SK-N-SH (cell line): ENCODE measurements at regions not wholly inside any gene's neighbourhood (a gene's known extent, or its start where the extent isn't known, plus 50 kb on each side); places are given as distances from the start of the nearest gene placed in this dataset.

Source experiments
- CTCF ChIA-PET: fragments of 300-600, 350-600 bp; formaldehyde crosslinking; extraction: SDS; loops from one replicate; lab custom pipeline; 2021; lab: Yijun Ruan, JAX
- POLR2A ChIA-PET: fragments of 350-600 bp; sonication (Branson Sonifier 250); formaldehyde crosslinking; extraction: SDS; loops from one replicate; lab custom pipeline; 2020; ENCODE audit warnings: antibody characterized with exemption, inconsistent platforms; lab: Yijun Ruan, JAX
- DNase-seq: peaks from one replicate; pipeline ENCODE4 v3.0.0; 2012
- H2AFZ ChIP-seq: fragments of 200-600 bp; sonication (generic); 2 replicates; pipeline ENCODE4 v1.8.1; 2016; ENCODE audit warnings: antibody characterized with exemption, mild to moderate bottlenecking, low read depth
- H3F3A ChIP-seq: fragments of 200-600 bp; sonication (generic); replicated peaks from 2 replicates; pipeline ENCODE3; 2016; ENCODE audit warnings: antibody characterized with exemption, mild to moderate bottlenecking; ENCODE audit not compliant: insufficient read depth
- H3K27ac ChIP-seq, 2 experiments: fragments of 200-500 bp in 1 of 2; fragments of 200-600 bp in 1 of 2; sonication (Bioruptor generic) in 1 of 2; sonication (generic), shearing (Covaris generic) in 1 of 2; 2 replicates each; pipeline versions ENCODE4 v1.5.1 to v1.6.1; 2014 to 2016; ENCODE audit warnings: low read depth in 2 of 2, inconsistent platforms in 1 of 2, low read length in 1 of 2, mild to moderate bottlenecking in 1 of 2, mixed read lengths in 1 of 2
- H3K27me3 ChIP-seq: fragments of 200-600 bp; sonication (generic), shearing (Covaris generic); 2 replicates; pipeline ENCODE4 v1.6.1; 2016; ENCODE audit warnings: mixed run types; ENCODE audit not compliant: insufficient read depth
- H3K36me3 ChIP-seq, 2 experiments: fragments of 200-500 bp in 1 of 2; fragments of 200-600 bp in 1 of 2; sonication (Bioruptor generic) in 1 of 2; sonication (generic) in 1 of 2; replicated peaks in 1 of 2; 2 replicates each; pipeline versions ENCODE3 to v1.5.1; 2014 to 2016; ENCODE audit warnings: low read length in 1 of 2, mild to moderate bottlenecking in 1 of 2; ENCODE audit not compliant: insufficient read depth in 2 of 2, control insufficient read depth in 1 of 2
- H3K4me1 ChIP-seq, 2 experiments: fragments of 200-500 bp in 1 of 2; fragments of 200-600 bp in 1 of 2; sonication (Bioruptor generic) in 1 of 2; sonication (generic), shearing (Covaris generic) in 1 of 2; 2 replicates each; pipeline versions ENCODE4 v1.5.1 to v1.6.1; 2014 to 2016; ENCODE audit warnings: low read depth in 1 of 2, low read length in 1 of 2, mixed run types in 1 of 2; ENCODE audit not compliant: insufficient read depth in 2 of 2, control insufficient read depth in 1 of 2
- H3K4me2 ChIP-seq: fragments of 200-600 bp; sonication (generic), shearing (Covaris generic); 2 replicates; pipeline ENCODE4 v1.6.1; 2017; ENCODE audit warnings: mixed run types
- H3K4me3 ChIP-seq, 2 experiments: fragments of 200-500 bp in 1 of 2; fragments of 200-600 bp in 1 of 2; sonication (Bioruptor generic) in 1 of 2; sonication (generic), shearing (Covaris generic) in 1 of 2; 2 replicates each; pipeline versions ENCODE4 v1.5.1 to v1.8.1; 2014 to 2016; ENCODE audit warnings: low read depth in 2 of 2, inconsistent platforms in 1 of 2, low read length in 1 of 2, mild to moderate bottlenecking in 1 of 2, mixed read lengths in 1 of 2, moderate library complexity in 1 of 2
- H3K79me2 ChIP-seq: fragments of 200-600 bp; sonication (generic); 2 replicates; pipeline ENCODE4 v1.8.1; 2017; ENCODE audit warnings: mild to moderate bottlenecking; ENCODE audit not compliant: insufficient read depth
- H3K9ac ChIP-seq: fragments of 200-600 bp; sonication (generic); 2 replicates; pipeline ENCODE4 v1.6.1; 2017; ENCODE audit warnings: mixed run types
- H3K9me2 ChIP-seq: fragments of 200-600 bp; sonication (generic); 2 replicates; pipeline ENCODE4 v1.6.1; 2017; ENCODE audit warnings: mixed run types
- H3K9me3 ChIP-seq: fragments of 200-600 bp; sonication (generic); 2 replicates; pipeline ENCODE4 v1.6.1; 2017; ENCODE audit warnings: mixed run types, mild to moderate bottlenecking, moderate library complexity
- H4K20me1 ChIP-seq: fragments of 200-600 bp; sonication (generic); 2 replicates; pipeline ENCODE4 v1.6.1; 2017; ENCODE audit warnings: mild to moderate bottlenecking, mixed run types; ENCODE audit not compliant: insufficient read depth
- CHD2 ChIP-seq: fragments of 150-350 bp; IDR thresholded peaks from 2 replicates; pipeline ENCODE4 v1.6.1; 2018; ENCODE audit warnings: low read length; ENCODE audit not compliant: partially characterized antibody
- ELF1 ChIP-seq: IDR thresholded peaks from 2 replicates; pipeline ENCODE4 v1.4.0; 2012
- FOSL2 ChIP-seq: IDR thresholded peaks from 2 replicates; pipeline ENCODE4 v1.4.0; 2012; ENCODE audit warnings: low read depth, mild to moderate bottlenecking, moderate library complexity, borderline replicate concordance
- FOXJ3 ChIP-seq: sonication (generic); formaldehyde crosslinking; IDR thresholded peaks from 2 replicates; pipeline ENCODE4 v1.5.1; 2020; ENCODE audit warnings: mild to moderate bottlenecking, missing genetic modification reagents
- GATA2 ChIP-seq: sonication (generic); formaldehyde crosslinking; IDR thresholded peaks from 2 replicates; pipeline ENCODE4 v1.5.0; 2020; ENCODE audit warnings: mild to moderate bottlenecking, missing genetic modification reagents
- IRF3 ChIP-seq: fragments of 150-350 bp; IDR thresholded peaks from 2 replicates; pipeline ENCODE4 v1.6.1; 2016; ENCODE audit warnings: mild to moderate bottlenecking, low read depth, low read length
- MEF2A ChIP-seq: IDR thresholded peaks from 2 replicates; pipeline ENCODE4 v1.4.0; 2012; ENCODE audit warnings: low read depth, borderline replicate concordance
- MXI1 ChIP-seq: IDR thresholded peaks from 2 replicates; pipeline ENCODE4 v1.6.1; 2012; ENCODE audit warnings: mild to moderate bottlenecking, low read depth, low read length, improper control_type of control experiment
- NFIC ChIP-seq: IDR thresholded peaks from 2 replicates; pipeline ENCODE4 v1.4.0; 2012; ENCODE audit warnings: borderline replicate concordance
- NRF1 ChIP-seq: IDR thresholded peaks from 2 replicates; pipeline ENCODE4 v1.6.1; 2012; ENCODE audit warnings: low read depth, mild to moderate bottlenecking, low read length
- POLR2AphosphoS5 ChIP-seq: IDR thresholded peaks from 2 replicates; pipeline ENCODE4 v1.6.1; 2012; ENCODE audit warnings: low read depth, low read length
- RFX5 ChIP-seq: IDR thresholded peaks from 2 replicates; pipeline ENCODE4 v1.6.1; 2012; ENCODE audit warnings: mild to moderate bottlenecking, improper control_type of control experiment, low read length
- RXRA ChIP-seq: IDR thresholded peaks from 2 replicates; pipeline ENCODE4 v1.4.0; 2012; ENCODE audit warnings: low read depth, mild to moderate bottlenecking, borderline replicate concordance
- SIN3A ChIP-seq: IDR thresholded peaks from 2 replicates; pipeline ENCODE4 v1.6.1; 2012; ENCODE audit warnings: low read depth, mild to moderate bottlenecking, low read length, moderate library complexity, borderline replicate concordance
- TEAD4 ChIP-seq: IDR thresholded peaks from 2 replicates; pipeline ENCODE4 v1.4.0; 2012; ENCODE audit warnings: mild to moderate bottlenecking, borderline replicate concordance; ENCODE audit not compliant: insufficient read depth
- USF1 ChIP-seq: IDR thresholded peaks from 2 replicates; pipeline ENCODE4 v1.4.0; 2012; ENCODE audit warnings: low read depth, borderline replicate concordance
- YY1 ChIP-seq: IDR thresholded peaks from 2 replicates; pipeline ENCODE4 v1.4.0; 2012; ENCODE audit warnings: low read depth, mild to moderate bottlenecking
- WGBS: methylation state at CpG from one replicate; pipeline ENCODE4 v1.1.6; 2017; ENCODE audit warnings: low lambda C conversion rate; 5-methylcytosine and 5-hydroxymethylcytosine counted together

GRCh38 chr20:23190557-23190956 is 104.4 kb upstream of the CD93 start:
- Histone ChIP-seq H2AFZ (no peak overlapping the region), H3K27ac (no peak overlapping the region), H3K4me1 (no peaks in the 10 kb centered on the region), H3K36me3 (no peaks in the 10 kb centered on the region), H4K20me1 (no peaks in the 10 kb centered on the region), H3K9ac (no peak overlapping the region), H3K4me3 (no peak overlapping the region), H3K79me2 (no peaks in the 10 kb centered on the region), H3K9me3 (no peaks in the 10 kb centered on the region), H3K27me3 (peaks cover 7% of the 10 kb centered on the region; the same call in 1 of the 2 replicates), H3K9me2 (no peaks in the 10 kb centered on the region), H3K4me2 (no peak overlapping the region), H3F3A (no peaks in the 10 kb centered on the region)
- CTCF ChIA-PET: interaction anchor here (1.2 kb wide), 1 partner anchor 12 kb away, joined by 3 read pairs; no protein-coding TSS in a partner anchor
- POLR2A ChIA-PET: no interaction called here
- TF ChIP-seq MEF2A: no peak
- no peak for TF ChIP-seq FOSL2
- no peak for TF ChIP-seq NRF1
- no peak for DNase-seq
- 3% methylated on average over 3 of the region's 3 CpGs for WGBS

- CTCF ChIA-PET: no interaction called here
- Histone ChIP-seq H3K4me3 (no peak overlapping the region), H3K9me3 (no peaks in the 10 kb centered on the region)
Measured at GRCh38 chr20:23189854-23190253, 103.7 kb upstream of the CD93 start.

More at GRCh38 chr20:23189854-23190253, 103.7 kb upstream of the CD93 start:
- no peak overlapping the region for H2AFZ ChIP-seq
- no peaks in the 10 kb centered on the region for H3K79me2 ChIP-seq
- 21% methylated on average over 7 of the region's 9 CpGs for WGBS
- H3K4me2 ChIP-seq: no peak overlapping the region
- DNase-seq: no peak
- TF ChIP-seq IRF3 (no peak), RFX5 (no peak), SIN3A (no peak), NFIC (no peak), YY1 (no peak), FOXJ3 (CRISPR knock-in tag) (no peak), CHD2 (no peak), RXRA (no peak), TEAD4 (no peak), NRF1 (no peak), USF1 (no peak), MEF2A (no peak), POLR2AphosphoS5 (no peak), FOSL2 (no peak), GATA2 (no peak), ELF1 (no peak), MXI1 (no peak)
- TF ChIP-seq, all 33 proteins: peak for 0
- H3K9ac ChIP-seq: no peak overlapping the region
- peaks cover 14% of the 10 kb centered on the region; the same call in 1 of the 2 replicates for H3K27me3 ChIP-seq
- no peaks in the 10 kb centered on the region for H3F3A ChIP-seq
- H3K36me3 ChIP-seq: no peaks in the 10 kb centered on the region
- no peaks in the 10 kb centered on the region for H3K9me2 ChIP-seq
- H3K27ac ChIP-seq: no peak overlapping the region
- POLR2A ChIA-PET: no interaction called here
- H4K20me1 ChIP-seq: no peaks in the 10 kb centered on the region
- H3K4me1 ChIP-seq: no peaks in the 10 kb centered on the region
